NCI-H1436 (cell line): ENCODE measurements at regions not wholly inside any gene's neighbourhood (a gene's known extent, or its start where the extent isn't known, plus 50 kb on each side); places are given as distances from the start of the nearest gene placed in this dataset.
A peak's percentile ranks its signal among the peaks of the same experiment; 100 is the strongest.

Source experiments
- DNase-seq: peaks from one replicate; lab custom pipeline; 2025; lab: John Stamatoyannopoulos, UW

DNA sequence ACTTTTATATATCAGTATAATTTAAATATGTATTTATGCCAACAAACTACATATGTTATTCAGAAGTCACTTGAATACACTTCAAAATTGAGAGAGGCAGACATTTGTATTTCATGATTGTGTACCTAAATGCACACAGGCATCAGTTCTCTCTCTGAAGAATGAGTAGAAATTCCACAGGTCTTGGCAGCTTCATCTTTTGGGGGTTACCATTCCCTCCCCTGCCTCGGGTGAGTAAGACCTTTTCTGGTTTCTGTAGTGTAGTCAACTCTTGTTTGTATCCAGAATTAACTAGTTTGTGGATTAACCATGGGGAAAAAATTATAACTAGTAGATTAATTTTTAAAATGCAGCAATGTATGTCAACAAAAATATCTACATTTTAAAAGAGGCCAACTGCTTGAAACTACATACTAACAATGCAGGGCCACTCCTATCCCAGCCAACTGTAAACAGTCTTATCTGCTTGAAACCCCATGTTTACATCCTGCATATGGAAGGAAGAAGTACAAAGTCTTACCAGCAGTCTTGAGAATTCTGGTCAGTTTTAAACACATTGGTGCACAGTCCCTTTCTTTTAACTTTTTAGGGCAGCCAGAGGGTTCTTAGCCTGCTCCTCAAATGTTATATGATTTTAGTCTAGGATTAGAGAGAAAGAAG, 339.6 kb upstream of the KIF2A start:
- DNase-seq, result no peak

- peak; percentile 46 for DNase-seq
Observed at GRCh38 chr5:61966997-61967396, 339.0 kb upstream of the KIF2A start.

DNA sequence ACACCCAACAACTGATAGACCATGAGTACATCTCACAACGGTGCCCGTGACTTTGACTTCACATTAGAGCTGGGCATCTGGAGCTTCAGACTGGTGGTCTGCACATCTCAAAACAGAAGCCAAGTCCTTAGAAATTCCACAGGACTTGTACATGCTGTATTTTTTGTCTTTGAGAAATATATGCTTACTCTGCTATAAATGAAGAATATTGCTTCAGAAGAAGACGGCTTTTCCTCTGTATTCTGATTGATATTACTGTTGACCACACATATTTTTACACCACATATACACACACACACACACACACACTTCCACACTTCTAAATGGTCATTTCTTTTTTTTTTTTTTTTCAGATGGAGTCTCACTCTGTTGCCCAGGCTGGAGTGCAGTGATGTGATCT, 338.3 kb upstream of the KIF2A start:
- no peak for DNase-seq

DNA sequence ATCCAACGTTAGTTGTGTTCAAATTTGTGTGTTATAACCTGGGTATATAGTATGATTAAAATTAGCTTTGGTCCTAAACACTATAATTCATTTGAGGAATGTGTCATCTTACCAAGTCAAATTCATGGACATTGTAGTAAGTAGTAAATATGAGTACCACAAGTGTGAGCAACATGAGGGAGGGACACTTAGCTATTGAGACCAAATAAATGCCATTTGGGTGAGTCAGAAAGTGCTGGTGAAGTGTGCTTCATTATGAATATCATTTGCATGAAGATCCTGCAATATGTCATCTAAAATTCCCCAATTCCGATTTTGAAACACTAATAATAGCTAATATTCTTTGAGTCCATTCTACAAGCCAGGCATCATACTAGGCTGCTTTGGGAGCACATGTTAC, 336.7 kb upstream of the KIF2A start:
- no peak for DNase-seq

GRCh38 chr5:61969755-61970154, 336.3 kb upstream of the KIF2A start:
- DNase-seq, result no peak

- no peak for DNase-seq
Observed at GRCh38 chr5:61970218-61970617, 335.8 kb upstream of the KIF2A start.

DNA sequence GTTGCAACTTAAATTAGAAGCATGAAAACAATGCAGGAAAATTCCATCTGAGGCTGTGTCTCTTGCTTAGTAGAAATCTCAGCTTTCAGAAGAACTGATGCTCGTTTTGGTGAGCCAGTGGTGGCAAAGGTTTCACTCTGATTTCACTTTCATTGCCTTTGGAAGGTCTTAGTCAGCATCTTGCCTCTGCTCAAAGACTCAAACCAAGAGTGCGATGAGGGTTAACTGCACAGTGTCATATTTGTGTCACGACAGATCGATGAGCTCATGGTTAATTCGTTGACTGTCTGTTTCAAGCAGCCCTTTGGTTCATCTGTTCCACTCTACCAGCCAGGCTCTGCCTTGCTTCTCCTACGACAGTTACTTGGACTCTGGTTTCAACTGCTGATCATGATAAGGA, 331.3 kb upstream of the KIF2A start:
- no peak for DNase-seq

DNA sequence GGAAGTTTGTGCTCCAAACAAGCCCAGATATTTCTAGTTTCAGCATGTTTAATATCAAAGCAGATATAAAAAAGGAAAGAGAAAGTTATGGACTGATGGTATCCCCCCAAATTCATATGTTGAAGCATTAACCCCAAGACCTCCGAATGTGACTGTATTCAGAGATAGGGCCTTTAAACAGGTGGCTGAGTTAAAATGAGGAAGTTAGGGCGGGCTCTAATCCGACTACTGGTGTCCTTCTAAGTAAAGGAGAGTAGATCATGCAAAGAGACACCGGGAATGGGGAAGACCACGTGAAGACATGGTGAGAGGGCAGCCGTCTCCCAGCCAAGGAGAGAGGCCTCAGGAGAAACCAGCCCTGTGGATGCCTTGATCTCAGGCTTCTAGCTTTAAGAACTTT, 324.1 kb upstream of the KIF2A start:
- DNase-seq, result no peak

GRCh38 chr5:61991430-61991829, 314.6 kb upstream of the KIF2A start:
- peak; percentile 39 for DNase-seq

- no peak for DNase-seq
Observed at GRCh38 chr5:61991866-61992265, 314.1 kb upstream of the KIF2A start.

GRCh38 chr5:61993295-61993927, 312.6 kb upstream of the KIF2A start:
- no peak for DNase-seq

- no peak for DNase-seq
Observed at GRCh38 chr5:61994171-61994570, 311.8 kb upstream of the KIF2A start.

- DNase-seq, result no peak
Observed at GRCh38 chr5:61995486-61995885, 310.5 kb upstream of the KIF2A start.

- DNase-seq, result no peak
Observed at GRCh38 chr5:61999371-61999770, 306.6 kb upstream of the KIF2A start.

DNA sequence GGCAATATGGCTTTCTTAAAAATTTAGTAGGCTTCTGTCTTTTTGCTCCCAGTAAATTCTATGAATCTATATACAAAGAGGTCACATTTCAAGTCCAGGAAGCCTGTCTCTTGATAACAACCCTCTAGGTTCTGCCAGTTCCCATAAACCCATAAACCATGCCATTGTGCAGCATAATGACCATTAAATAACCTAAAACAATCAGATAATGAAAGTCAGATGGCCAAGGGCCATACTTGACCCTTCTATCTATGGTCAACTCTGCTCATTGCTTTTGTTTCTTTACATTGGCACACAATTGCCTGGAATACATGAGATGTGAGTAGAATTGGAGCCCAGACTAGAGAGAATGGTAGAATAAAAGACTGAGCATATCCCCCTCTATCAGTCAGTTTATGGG, 305.4 kb upstream of the KIF2A start:
- no peak for DNase-seq

GRCh38 chr5:62001640-62002039, 304.4 kb upstream of the KIF2A start:
- DNase-seq, result no peak

DNA sequence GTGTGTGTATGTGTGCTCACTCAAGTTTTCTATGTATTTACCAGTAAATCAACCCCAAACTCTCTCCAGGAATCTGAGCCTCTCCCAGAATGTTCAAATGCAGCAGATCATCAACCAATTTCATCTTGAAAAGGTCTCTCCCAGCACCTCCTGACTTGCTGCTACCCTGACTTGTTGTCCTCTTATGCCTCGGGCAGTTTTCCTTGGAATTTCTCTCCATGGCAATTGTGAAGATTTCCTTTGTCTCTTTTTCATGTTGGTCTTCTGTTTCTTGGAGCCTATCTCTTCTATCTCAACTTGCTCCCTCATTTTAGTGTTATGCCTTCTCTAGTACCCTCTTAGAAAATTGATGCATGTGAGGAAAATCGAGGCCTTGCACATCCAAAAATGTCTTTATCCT, 303.6 kb upstream of the KIF2A start:
- DNase-seq, result no peak

GRCh38 chr5:62005551-62005950, 300.5 kb upstream of the KIF2A start:
- no peak for DNase-seq

GRCh38 chr5:62007457-62007856, 298.5 kb upstream of the KIF2A start:
- DNase-seq, result no peak

DNA sequence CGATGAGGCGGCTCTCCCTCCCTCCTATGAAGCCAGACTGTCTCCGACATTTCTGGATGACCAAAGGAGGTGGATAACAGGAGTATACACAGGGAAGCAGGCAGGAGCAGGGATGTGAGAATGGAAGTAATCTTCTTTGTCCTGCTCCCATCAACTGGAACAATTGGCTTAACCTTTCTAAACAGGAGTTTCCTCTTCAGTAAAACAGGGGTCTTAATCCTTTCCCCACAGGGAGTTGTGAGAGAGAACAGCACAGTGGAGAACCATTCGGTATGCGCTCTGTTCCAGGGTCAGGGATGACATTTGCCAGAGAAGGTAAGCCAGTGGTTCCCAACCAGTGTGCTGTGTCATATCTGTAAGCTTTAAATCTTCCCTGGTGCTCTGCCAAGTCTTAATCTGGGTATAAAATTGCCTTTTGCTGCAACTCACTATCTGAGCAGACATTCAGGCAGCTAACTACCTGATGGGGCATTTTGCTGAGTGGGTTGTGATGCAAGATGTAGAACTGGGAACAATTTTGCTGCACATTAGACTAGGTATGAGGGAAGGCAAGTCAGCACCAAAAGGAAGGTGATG, 294.8 kb upstream of the KIF2A start:
- DNase-seq, result no peak

GRCh38 chr5:62017092-62017491, 288.9 kb upstream of the KIF2A start:
- DNase-seq, result no peak

DNA sequence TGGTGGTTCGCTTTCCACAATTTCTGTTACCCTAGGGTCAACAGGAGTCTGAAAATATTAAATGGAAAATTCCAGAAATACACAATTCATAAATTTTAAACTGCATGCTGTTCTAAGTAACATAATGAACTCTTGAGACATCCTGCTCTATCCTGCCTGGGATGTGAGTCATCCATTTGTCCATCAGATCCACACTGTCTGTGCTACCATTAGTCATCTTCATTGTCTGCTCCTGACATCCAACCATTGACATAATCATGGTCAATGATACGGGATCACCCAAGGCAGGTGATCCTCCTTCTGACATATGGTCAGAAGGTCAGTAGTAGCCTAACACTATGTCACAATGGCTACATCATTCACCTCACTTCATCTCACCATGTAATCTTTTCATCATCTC, 276.7 kb upstream of the KIF2A start:
- DNase-seq, result no peak

DNA sequence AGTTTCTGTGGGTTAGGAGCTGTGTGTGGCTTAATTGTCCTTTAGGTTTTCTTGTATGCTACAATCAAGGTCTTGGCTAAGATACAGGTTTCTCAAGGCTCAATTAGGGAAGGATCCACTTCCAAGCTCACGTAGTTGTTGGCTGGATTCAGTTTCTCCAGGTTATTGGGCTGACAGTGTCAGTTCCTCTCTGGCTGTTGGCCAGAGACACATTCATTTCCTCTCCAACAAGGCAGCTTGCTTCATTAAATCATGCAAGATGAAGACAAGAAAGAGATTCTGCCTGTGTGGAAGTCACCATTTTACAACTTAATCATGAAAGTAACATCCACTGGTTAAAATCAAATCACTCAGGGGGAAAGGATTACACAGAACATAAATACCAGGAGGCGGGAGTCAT, 275.7 kb upstream of the KIF2A start:
- no peak for DNase-seq

DNA sequence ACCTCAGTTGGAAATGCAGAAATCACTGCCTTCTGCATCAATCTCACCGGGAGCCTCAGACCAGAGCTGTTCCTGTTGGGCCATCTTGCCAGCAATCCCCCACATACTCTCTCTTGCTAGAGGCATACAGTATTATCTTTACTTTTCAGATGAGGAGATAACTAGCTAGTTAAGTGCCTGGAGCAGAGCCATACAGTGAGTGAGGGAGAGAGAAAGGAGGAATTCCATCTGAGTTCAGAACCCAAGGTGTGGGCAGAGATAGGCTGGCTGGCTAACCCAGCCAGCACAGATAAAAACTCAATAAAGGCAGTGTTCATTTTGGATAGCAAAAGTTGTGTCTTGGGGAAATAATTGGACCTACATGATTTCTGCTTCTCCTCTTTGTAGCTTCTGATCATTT, 268.0 kb upstream of the KIF2A start:
- DNase-seq, result no peak
